ENCODE measurements at regions not wholly inside any gene's neighbourhood (a gene's known extent, or its start where the extent isn't known, plus 50 kb on each side); places are given as distances from the start of the nearest gene placed in this dataset.

DNA sequence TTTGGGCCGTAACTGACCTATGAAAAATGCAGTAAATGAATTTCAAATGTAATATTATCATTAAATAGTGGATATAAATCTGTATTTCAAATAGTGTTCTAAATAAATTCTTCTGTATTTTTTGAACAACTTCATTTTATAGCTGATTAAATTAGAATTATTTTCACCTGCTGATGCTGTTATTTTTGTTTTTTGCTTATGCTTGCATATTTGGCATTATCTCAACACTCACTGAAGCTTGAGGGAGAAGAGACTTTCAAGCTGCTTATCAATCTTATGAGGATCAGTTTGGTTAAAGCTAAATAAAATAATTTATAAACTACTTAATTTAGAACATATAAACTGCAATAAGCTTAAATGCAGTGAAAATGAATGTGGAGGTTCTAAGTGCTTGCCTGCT lies 251.3 kb upstream of the PCDH9 start:
- Histone ChIP-seq H3K4me3 (replicated peaks; ENCODE audit: insufficient read depth, low read length) (no peak overlapping the region), H3K27ac (replicated peaks) (no peak overlapping the region), H3K27me3 (ENCODE audit: insufficient read depth, poor library complexity, severe bottlenecking) (no peaks in the 10 kb centered on the region)
- no peak for DNase-seq (ENCODE audit: low read depth in 1 of 2, low spot score in 1 of 2)
- no peak for TF ChIP-seq SPI1 (IDR thresholded peaks at IDR 0.05; ENCODE audit: borderline replicate concordance, low read depth)
- no peak for TF ChIP-seq POLR2AphosphoS5 (IDR thresholded peaks at IDR 0.05; ENCODE audit: low read depth)
- TF ChIP-seq GABPA (IDR thresholded peaks at IDR 0.05; ENCODE audit: low read depth) = no peak
- TF ChIP-seq, protein P1, sequence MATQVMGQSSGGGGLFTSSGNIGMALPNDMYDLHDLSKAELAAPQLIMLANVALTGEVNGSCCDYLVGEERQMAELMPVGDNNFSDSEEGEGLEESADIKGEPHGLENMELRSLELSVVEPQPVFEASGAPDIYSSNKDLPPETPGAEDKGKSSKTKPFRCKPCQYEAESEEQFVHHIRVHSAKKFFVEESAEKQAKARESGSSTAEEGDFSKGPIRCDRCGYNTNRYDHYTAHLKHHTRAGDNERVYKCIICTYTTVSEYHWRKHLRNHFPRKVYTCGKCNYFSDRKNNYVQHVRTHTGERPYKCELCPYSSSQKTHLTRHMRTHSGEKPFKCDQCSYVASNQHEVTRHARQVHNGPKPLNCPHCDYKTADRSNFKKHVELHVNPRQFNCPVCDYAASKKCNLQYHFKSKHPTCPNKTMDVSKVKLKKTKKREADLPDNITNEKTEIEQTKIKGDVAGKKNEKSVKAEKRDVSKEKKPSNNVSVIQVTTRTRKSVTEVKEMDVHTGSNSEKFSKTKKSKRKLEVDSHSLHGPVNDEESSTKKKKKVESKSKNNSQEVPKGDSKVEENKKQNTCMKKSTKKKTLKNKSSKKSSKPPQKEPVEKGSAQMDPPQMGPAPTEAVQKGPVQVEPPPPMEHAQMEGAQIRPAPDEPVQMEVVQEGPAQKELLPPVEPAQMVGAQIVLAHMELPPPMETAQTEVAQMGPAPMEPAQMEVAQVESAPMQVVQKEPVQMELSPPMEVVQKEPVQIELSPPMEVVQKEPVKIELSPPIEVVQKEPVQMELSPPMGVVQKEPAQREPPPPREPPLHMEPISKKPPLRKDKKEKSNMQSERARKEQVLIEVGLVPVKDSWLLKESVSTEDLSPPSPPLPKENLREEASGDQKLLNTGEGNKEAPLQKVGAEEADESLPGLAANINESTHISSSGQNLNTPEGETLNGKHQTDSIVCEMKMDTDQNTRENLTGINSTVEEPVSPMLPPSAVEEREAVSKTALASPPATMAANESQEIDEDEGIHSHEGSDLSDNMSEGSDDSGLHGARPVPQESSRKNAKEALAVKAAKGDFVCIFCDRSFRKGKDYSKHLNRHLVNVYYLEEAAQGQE (IDR thresholded peaks at IDR 0.05; ENCODE audit: insufficient replicate concordance, low read depth) = no peak
- TF ChIP-seq, protein P2, sequence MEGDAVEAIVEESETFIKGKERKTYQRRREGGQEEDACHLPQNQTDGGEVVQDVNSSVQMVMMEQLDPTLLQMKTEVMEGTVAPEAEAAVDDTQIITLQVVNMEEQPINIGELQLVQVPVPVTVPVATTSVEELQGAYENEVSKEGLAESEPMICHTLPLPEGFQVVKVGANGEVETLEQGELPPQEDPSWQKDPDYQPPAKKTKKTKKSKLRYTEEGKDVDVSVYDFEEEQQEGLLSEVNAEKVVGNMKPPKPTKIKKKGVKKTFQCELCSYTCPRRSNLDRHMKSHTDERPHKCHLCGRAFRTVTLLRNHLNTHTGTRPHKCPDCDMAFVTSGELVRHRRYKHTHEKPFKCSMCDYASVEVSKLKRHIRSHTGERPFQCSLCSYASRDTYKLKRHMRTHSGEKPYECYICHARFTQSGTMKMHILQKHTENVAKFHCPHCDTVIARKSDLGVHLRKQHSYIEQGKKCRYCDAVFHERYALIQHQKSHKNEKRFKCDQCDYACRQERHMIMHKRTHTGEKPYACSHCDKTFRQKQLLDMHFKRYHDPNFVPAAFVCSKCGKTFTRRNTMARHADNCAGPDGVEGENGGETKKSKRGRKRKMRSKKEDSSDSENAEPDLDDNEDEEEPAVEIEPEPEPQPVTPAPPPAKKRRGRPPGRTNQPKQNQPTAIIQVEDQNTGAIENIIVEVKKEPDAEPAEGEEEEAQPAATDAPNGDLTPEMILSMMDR (IDR thresholded peaks at IDR 0.05; ENCODE audit: insufficient read depth, low read length) = no peak

DNA sequence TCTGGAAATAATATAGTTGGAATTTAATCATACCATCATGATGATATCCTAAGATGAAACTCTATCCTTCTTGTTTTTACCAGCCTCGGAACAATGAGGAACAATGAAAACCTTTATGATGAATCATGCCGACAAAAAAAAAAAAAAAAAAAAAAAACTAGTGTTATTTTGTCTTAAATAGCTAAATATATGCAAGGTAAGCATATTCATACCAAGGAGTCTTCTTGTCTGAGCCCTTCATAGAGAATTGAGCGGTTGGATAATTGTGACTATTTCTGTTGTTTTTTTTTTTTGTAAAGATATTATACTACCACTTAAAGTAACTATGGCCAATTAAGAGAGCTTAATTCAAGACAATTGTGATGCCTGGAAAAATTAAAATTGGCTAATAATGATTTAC lies 244.0 kb upstream of the PCDH9 start:
- TF ChIP-seq GABPA (IDR thresholded peaks at IDR 0.05; ENCODE audit: low read depth) = no peak
- no peak overlapping the region for H3K27ac ChIP-seq (replicated peaks)
- H3K27me3 ChIP-seq (ENCODE audit: insufficient read depth, poor library complexity, severe bottlenecking) = no peaks in the 10 kb centered on the region
- no peak for DNase-seq (ENCODE audit: low read depth in 1 of 2, low spot score in 1 of 2)
- no peak overlapping the region for H3K4me3 ChIP-seq (replicated peaks; ENCODE audit: insufficient read depth, low read length)

DNA sequence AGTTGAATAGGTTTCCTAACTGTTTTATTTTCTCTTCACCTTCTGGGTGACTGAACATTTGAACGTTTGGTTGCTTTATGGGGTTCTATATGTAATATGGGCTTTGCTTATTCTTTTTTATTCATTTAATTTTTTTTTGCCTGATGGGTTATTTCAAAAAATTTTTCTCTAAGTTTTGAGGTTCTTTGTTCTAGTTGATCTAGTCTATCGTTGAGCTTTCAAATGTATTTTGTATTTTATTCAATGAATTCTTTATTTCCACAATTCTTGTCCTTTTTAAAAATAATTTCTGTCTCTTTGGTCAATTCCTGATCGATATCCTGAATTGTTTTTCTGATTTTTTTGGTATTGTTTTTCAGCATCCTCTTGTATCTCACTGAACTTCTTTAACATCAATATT lies 239.5 kb upstream of the PCDH9 start:
- Histone ChIP-seq H3K27ac (replicated peaks) (no peak overlapping the region), H3K4me3 (replicated peaks; ENCODE audit: insufficient read depth, low read length) (no peak overlapping the region), H3K27me3 (ENCODE audit: insufficient read depth, poor library complexity, severe bottlenecking) (no peaks in the 10 kb centered on the region)
- no peak for TF ChIP-seq POLR2AphosphoS5 (IDR thresholded peaks at IDR 0.05; ENCODE audit: low read depth)
- TF ChIP-seq, protein P1 (IDR thresholded peaks at IDR 0.05; ENCODE audit: insufficient replicate concordance, low read depth) = no peak
- no peak for TF ChIP-seq SPI1 (IDR thresholded peaks at IDR 0.05; ENCODE audit: borderline replicate concordance, low read depth)
- TF ChIP-seq, protein P2 (IDR thresholded peaks at IDR 0.05; ENCODE audit: insufficient read depth, low read length) = no peak
- TF ChIP-seq GABPA (IDR thresholded peaks at IDR 0.05; ENCODE audit: low read depth) = no peak
- no peak for DNase-seq (ENCODE audit: low read depth in 1 of 2, low spot score in 1 of 2)

DNA sequence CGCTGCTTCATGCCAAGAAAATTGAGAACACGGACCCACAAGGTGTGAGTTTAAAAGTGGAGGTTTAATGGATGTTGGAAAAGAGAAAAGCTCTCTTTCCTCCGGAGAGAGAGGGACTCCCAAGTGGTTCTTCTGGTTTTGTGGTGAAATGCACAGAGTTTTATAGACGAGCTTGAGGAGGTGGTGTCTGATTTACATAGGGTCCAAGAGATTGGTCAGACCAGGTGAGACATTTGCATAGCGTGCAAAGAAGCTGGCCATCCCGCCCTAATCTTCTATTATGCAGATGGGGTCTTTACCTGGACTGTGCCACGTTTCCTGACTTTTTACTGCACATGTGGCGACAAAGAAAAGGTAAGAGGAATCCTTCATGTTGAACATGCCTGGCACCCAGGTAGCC lies 236.4 kb upstream of the PCDH9 start:
- Histone ChIP-seq H3K4me3 (replicated peaks; ENCODE audit: insufficient read depth, low read length) (no peak overlapping the region), H3K27me3 (ENCODE audit: insufficient read depth, poor library complexity, severe bottlenecking) (no peaks in the 10 kb centered on the region), H3K27ac (replicated peaks) (no peak overlapping the region)
- no peak for TF ChIP-seq SPI1 (IDR thresholded peaks at IDR 0.05; ENCODE audit: borderline replicate concordance, low read depth)
- no peak for DNase-seq (ENCODE audit: low read depth in 1 of 2, low spot score in 1 of 2)

DNA sequence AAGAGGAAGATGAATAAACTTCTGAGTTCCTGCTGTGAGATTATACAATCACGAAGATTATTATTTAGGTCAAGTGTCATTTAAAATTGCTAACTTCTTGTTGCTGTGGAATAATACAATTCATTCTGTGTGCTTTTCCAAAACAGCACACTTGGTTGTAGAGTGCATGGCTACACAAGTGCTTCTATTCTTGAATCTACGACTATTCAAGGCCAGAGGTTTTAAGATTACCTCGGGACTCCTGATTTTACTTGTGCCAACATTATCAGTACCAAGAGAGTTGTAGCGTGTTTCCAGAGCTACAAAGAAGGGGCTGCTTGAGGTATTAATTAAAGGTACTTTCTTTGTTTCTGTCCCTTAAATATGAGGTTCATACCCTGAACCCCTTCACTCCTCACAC lies 234.0 kb upstream of the PCDH9 start:
- H3K4me3 ChIP-seq (replicated peaks; ENCODE audit: insufficient read depth, low read length) = no peak overlapping the region
- H3K27ac ChIP-seq (replicated peaks) = no peak overlapping the region
- no peaks in the 10 kb centered on the region for H3K27me3 ChIP-seq (ENCODE audit: insufficient read depth, poor library complexity, severe bottlenecking)
- TF ChIP-seq SPI1 (IDR thresholded peaks at IDR 0.05; ENCODE audit: borderline replicate concordance, low read depth) (no peak), GABPA (IDR thresholded peaks at IDR 0.05; ENCODE audit: low read depth) (no peak), POLR2AphosphoS5 (IDR thresholded peaks at IDR 0.05; ENCODE audit: low read depth) (no peak)
- TF ChIP-seq, protein P2 (IDR thresholded peaks at IDR 0.05; ENCODE audit: insufficient read depth, low read length) = no peak
- TF ChIP-seq, protein P1 (IDR thresholded peaks at IDR 0.05; ENCODE audit: insufficient replicate concordance, low read depth) = no peak
- DNase-seq (ENCODE audit: low read depth in 1 of 2, low spot score in 1 of 2) = no peak

Measured in HL-60 (cell line).